Astrocyte (in vitro differentiated cells and primary cell): ENCODE measurements at regions not wholly inside any gene's neighbourhood (a gene's known extent, or its start where the extent isn't known, plus 50 kb on each side); places are given as distances from the start of the nearest gene placed in this dataset.

Experiments used
- DNase-seq: peaks from one replicate; pipeline ENCODE4 v3.0.0-alpha.2; 2010; ENCODE audit warnings: low read depth
- FAIRE-seq: peaks from 2 replicates; lab custom pipeline; 2011; peaks lifted over from hg19 to GRCh38; lab: Jason Lieb, UNC
- H2AFZ ChIP-seq: 2 replicates; pipeline ENCODE4 v1.6.0; 2012; ENCODE audit warnings: low read depth, low read length, inconsistent platforms
- H3K27ac ChIP-seq: 2 replicates; pipeline ENCODE4 v1.5.1; 2011; ENCODE audit warnings: low read depth, low read length, inconsistent platforms
- H3K27me3 ChIP-seq: 2 replicates; pipeline ENCODE4 v1.6.0; 2011; ENCODE audit warnings: low read length, inconsistent platforms; ENCODE audit not compliant: insufficient read depth
- H3K36me3 ChIP-seq: 2 replicates; pipeline ENCODE4 v1.5.1; 2011; ENCODE audit warnings: low read length, inconsistent platforms; ENCODE audit not compliant: insufficient read depth
- H3K4me1 ChIP-seq: 2 replicates; pipeline ENCODE4 v1.5.1; 2011; ENCODE audit warnings: low read length, inconsistent platforms; ENCODE audit not compliant: insufficient read depth
- H3K4me2 ChIP-seq: 2 replicates; pipeline ENCODE4 v1.6.0; 2012; ENCODE audit warnings: low read length, inconsistent platforms
- H3K4me3 ChIP-seq: 2 replicates; pipeline ENCODE4 v1.5.1; 2011; ENCODE audit warnings: low read depth, mild to moderate bottlenecking, low read length, inconsistent platforms; ENCODE audit not compliant: insufficient read depth
- H3K79me2 ChIP-seq: 2 replicates; pipeline ENCODE4 v1.6.0; 2012; ENCODE audit warnings: mild to moderate bottlenecking, low read length, inconsistent platforms; ENCODE audit not compliant: insufficient read depth
- H3K9ac ChIP-seq: 2 replicates; pipeline ENCODE4 v1.6.0; 2012; ENCODE audit warnings: mild to moderate bottlenecking, low read length, inconsistent platforms
- H3K9me3 ChIP-seq: 2 replicates; pipeline ENCODE4 v1.5.1; 2012; ENCODE audit warnings: low read depth, mild to moderate bottlenecking, low read length, inconsistent platforms; ENCODE audit not compliant: insufficient read depth
- H4K20me1 ChIP-seq: 2 replicates; pipeline ENCODE4 v1.6.0; 2012; ENCODE audit warnings: low read length, inconsistent platforms; ENCODE audit not compliant: insufficient read depth
- H3K27ac Mint-ChIP-seq: one replicate; pipeline ENCODE4 v1.8.0; 2021; ENCODE audit warnings: mild to moderate bottlenecking, mixed read lengths; ENCODE audit not compliant: unreplicated experiment
- H3K27me3 Mint-ChIP-seq: one replicate; pipeline ENCODE4 v1.8.0; 2021; ENCODE audit warnings: low read depth, mixed read lengths; ENCODE audit not compliant: unreplicated experiment
- H3K36me3 Mint-ChIP-seq: one replicate; pipeline ENCODE4 v1.8.0; 2021; ENCODE audit warnings: low read depth, mixed read lengths; ENCODE audit not compliant: unreplicated experiment
- H3K4me1 Mint-ChIP-seq: one replicate; pipeline ENCODE4 v1.8.0; 2021; ENCODE audit warnings: low read depth, mixed read lengths; ENCODE audit not compliant: unreplicated experiment
- H3K4me3 Mint-ChIP-seq: one replicate; pipeline ENCODE4 v1.8.0; 2021; ENCODE audit warnings: mild to moderate bottlenecking, moderate library complexity, mixed read lengths; ENCODE audit not compliant: unreplicated experiment
- H3K9me3 Mint-ChIP-seq: one replicate; pipeline ENCODE4 v1.8.0; 2021; ENCODE audit warnings: mild to moderate bottlenecking, mixed read lengths; ENCODE audit not compliant: unreplicated experiment
- CTCF ChIP-seq: IDR thresholded peaks from 2 replicates; pipeline ENCODE4 v1.5.1; 2011; ENCODE audit warnings: low read depth, mild to moderate bottlenecking, inconsistent platforms, low read length, moderate library complexity; ENCODE audit not compliant: insufficient read depth
- EZH2 ChIP-seq: IDR thresholded peaks from 2 replicates; pipeline ENCODE4 v1.6.1; 2012; ENCODE audit warnings: mild to moderate bottlenecking, low read length, inconsistent platforms; ENCODE audit not compliant: insufficient read depth

GRCh38 chr7:26612742-26613141 lies 251.6 kb downstream of the SKAP2 start:
- Histone ChIP-seq H3K36me3 (no peaks in the 10 kb centered on the region), H4K20me1 (no peaks in the 10 kb centered on the region), H3K79me2 (no peaks in the 10 kb centered on the region), H3K4me2 (no peak overlapping the region), H3K9ac (no peak overlapping the region), H2AFZ (no peak overlapping the region), H3K4me3 (no peak overlapping the region), H3K4me1 (no peaks in the 10 kb centered on the region), H3K27ac (no peak overlapping the region), H3K9me3 (peaks cover 5% of the 10 kb centered on the region), H3K27me3 (no peaks in the 10 kb centered on the region)
- TF ChIP-seq EZH2, result no peak
- no peak for TF ChIP-seq CTCF
- DNase-seq, result no peak
- no peaks in the 10 kb centered on the region for H3K36me3 Mint-ChIP-seq
- no peaks in the 10 kb centered on the region for H3K9me3 Mint-ChIP-seq
- no peaks in the 10 kb centered on the region for H3K4me1 Mint-ChIP-seq
- no peak overlapping the region for H3K4me3 Mint-ChIP-seq
- no peak overlapping the region for H3K27ac Mint-ChIP-seq
- H3K27me3 Mint-ChIP-seq, result peaks cover 48% of the 10 kb centered on the region
- FAIRE-seq, result no peak

- Histone ChIP-seq H4K20me1 (no peaks in the 10 kb centered on the region), H3K4me2 (no peak overlapping the region), H3K27me3 (no peaks in the 10 kb centered on the region), H3K79me2 (no peaks in the 10 kb centered on the region), H3K4me1 (no peaks in the 10 kb centered on the region), H2AFZ (no peak overlapping the region), H3K27ac (no peak overlapping the region), H3K9ac (no peak overlapping the region), H3K36me3 (no peaks in the 10 kb centered on the region), H3K9me3 (peaks cover 5% of the 10 kb centered on the region), H3K4me3 (no peak overlapping the region)
- no peak for FAIRE-seq
- Mint-ChIP-seq H3K36me3 (no peaks in the 10 kb centered on the region), H3K9me3 (no peaks in the 10 kb centered on the region), H3K27me3 (peaks cover 45% of the 10 kb centered on the region), H3K4me3 (no peak overlapping the region), H3K27ac (no peak overlapping the region), H3K4me1 (no peaks in the 10 kb centered on the region)
- no peak for DNase-seq
- TF ChIP-seq EZH2 (no peak), CTCF (no peak)
Observed at GRCh38 chr7:26614503-26614902, 249.9 kb downstream of the SKAP2 start.

- H3K36me3 ChIP-seq, result no peaks in the 10 kb centered on the region
- H4K20me1 ChIP-seq, result no peaks in the 10 kb centered on the region
- no peak overlapping the region for H3K4me2 ChIP-seq
- no peaks in the 10 kb centered on the region for H3K79me2 ChIP-seq
- Mint-ChIP-seq H3K36me3 (no peaks in the 10 kb centered on the region), H3K4me3 (no peak overlapping the region), H3K9me3 (peaks cover 2% of the 10 kb centered on the region), H3K27ac (no peak overlapping the region), H3K27me3 (peaks cover 40% of the 10 kb centered on the region), H3K4me1 (no peaks in the 10 kb centered on the region)
- H2AFZ ChIP-seq, result no peak overlapping the region
- TF ChIP-seq CTCF, result no peak
- no peak for TF ChIP-seq EZH2
- DNase-seq (no peak), FAIRE-seq (no peak)
- no peak overlapping the region for H3K9ac ChIP-seq
- no peaks in the 10 kb centered on the region for H3K4me1 ChIP-seq
- no peaks in the 10 kb centered on the region for H3K27me3 ChIP-seq
- H3K9me3 ChIP-seq, result peaks cover 5% of the 10 kb centered on the region
- H3K4me3 ChIP-seq, result no peak overlapping the region
- H3K27ac ChIP-seq, result no peak overlapping the region
Observed at GRCh38 chr7:26616235-26616634, 248.2 kb downstream of the SKAP2 start.
